Gastroesophageal sphincter (tissue), 4 donors: ENCODE measurements at regions not wholly inside any gene's neighbourhood (a gene's known extent, or its start where the extent isn't known, plus 50 kb on each side); places are given as distances from the start of the nearest gene placed in this dataset.

Experiments used
- ATAC-seq: fragments of 150-250 bp; one replicate; pipeline ENCODE4 v1.9.1; 2016; ENCODE audit warnings: mild to moderate bottlenecking, moderate library complexity
- H3K27ac ChIP-seq, 4 donors: fragments of 200-600 bp; sonication (generic) in 3 of 4; 1 replicate in 3 of 4; 2 replicates in 1 of 4; pipeline ENCODE4 v1.5.1; 2016 to 2019
- H3K27me3 ChIP-seq: fragments of 200-600 bp; sonication (generic); one replicate; pipeline ENCODE4 v1.5.1; 2019
- H3K36me3 ChIP-seq, 2 donors: fragments of 200-600 bp; sonication (generic); one replicate each; pipeline ENCODE4 v1.5.1; 2019; ENCODE audit warnings: control low read depth in 1 of 2
- H3K4me1 ChIP-seq, 3 donors: fragments of 200-600 bp; sonication (generic); 1 replicate in 2 of 3; 2 replicates in 1 of 3; pipeline ENCODE4 v1.5.1; 2016 to 2019; ENCODE audit warnings: control low read depth in 2 of 3
- H3K4me3 ChIP-seq, 2 donors: fragments of 200-600 bp; sonication (generic); one replicate each; pipeline ENCODE4 v1.5.1; 2019; ENCODE audit warnings: mild to moderate bottlenecking in 1 of 2, moderate library complexity in 1 of 2
- H3K9me3 ChIP-seq, 3 donors: fragments of 200-600 bp; sonication (generic); one replicate each; pipeline ENCODE4 v1.5.1; 2017 to 2019; ENCODE audit warnings: control low read depth in 2 of 3
- EP300 ChIP-seq: sonication (generic); formaldehyde crosslinking; IDR thresholded peaks from one replicate; pipeline ENCODE4 v1.6.1; 2017; ENCODE audit warnings: antibody characterized with exemption, mild to moderate bottlenecking
- POLR2A ChIP-seq, 2 donors: fragments of 450-650 bp; IDR thresholded peaks; one replicate each; pipeline ENCODE4 v1.6.1; 2017; ENCODE audit warnings: antibody characterized with exemption in 2 of 2, mild to moderate bottlenecking in 2 of 2, moderate library complexity in 1 of 2
- POLR2AphosphoS5 ChIP-seq: sonication (generic); formaldehyde crosslinking; IDR thresholded peaks from one replicate; pipeline ENCODE4 v1.6.1; 2017; ENCODE audit warnings: antibody characterized with exemption
- WGBS, 2 donors: methylation state at CpG; one replicate each; pipeline ENCODE4 v1.1.5; 2018; ENCODE audit warnings: low coverage in 1 of 2; 5-methylcytosine and 5-hydroxymethylcytosine counted together
- TF ChIP-seq, protein P1 (sequence below), 4 experiments: fragments of 200-600 bp in 2 of 4; fragments of 450-650 bp in 2 of 4; sonication (generic) in 1 of 4; IDR thresholded peaks; one replicate each; pipeline ENCODE4 v1.5.1; 2017 to 2019; ENCODE audit warnings: antibody characterized with exemption in 4 of 4, mild to moderate bottlenecking in 2 of 4, moderate library complexity in 2 of 4

DNA sequence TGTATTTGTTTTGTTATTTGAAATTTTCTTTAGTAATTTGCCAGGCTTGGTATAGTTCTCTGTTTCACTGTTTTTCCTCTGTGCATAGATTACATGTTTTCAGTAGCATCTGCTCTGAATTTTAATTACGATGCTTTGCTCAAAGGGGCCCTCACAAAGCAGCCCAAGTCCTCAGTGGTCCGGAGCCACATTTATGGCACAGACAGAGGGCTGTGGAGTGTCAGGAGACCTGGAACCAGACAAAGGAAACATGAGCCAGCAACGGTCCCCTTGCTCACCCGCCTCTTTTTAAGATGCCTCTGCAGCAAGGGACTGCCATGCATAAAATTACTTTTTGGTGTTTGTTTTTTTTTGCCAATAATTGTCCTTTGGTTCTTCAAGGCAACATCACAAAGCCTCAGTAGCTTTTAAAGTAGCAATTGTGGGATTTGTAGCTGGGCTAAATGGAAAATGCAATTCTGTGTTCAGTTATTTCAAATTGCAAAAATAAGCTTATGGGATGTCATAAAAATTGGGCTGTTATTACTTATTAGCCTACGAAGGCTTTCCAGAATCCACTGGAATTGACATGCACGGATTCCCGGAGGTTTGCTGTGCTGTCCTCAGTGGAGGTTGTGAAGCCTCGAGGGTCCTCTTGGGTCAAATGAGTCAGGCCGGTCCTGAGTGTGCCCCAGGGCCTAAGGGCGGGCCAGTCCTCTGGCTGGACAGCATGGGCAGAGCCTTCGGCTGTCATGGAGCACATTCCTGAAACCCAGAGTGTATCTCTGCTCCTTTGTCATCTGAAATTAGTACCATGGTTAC lies 422.8 kb downstream of the GLRX3 start:
- TF ChIP-seq, protein P1, sequence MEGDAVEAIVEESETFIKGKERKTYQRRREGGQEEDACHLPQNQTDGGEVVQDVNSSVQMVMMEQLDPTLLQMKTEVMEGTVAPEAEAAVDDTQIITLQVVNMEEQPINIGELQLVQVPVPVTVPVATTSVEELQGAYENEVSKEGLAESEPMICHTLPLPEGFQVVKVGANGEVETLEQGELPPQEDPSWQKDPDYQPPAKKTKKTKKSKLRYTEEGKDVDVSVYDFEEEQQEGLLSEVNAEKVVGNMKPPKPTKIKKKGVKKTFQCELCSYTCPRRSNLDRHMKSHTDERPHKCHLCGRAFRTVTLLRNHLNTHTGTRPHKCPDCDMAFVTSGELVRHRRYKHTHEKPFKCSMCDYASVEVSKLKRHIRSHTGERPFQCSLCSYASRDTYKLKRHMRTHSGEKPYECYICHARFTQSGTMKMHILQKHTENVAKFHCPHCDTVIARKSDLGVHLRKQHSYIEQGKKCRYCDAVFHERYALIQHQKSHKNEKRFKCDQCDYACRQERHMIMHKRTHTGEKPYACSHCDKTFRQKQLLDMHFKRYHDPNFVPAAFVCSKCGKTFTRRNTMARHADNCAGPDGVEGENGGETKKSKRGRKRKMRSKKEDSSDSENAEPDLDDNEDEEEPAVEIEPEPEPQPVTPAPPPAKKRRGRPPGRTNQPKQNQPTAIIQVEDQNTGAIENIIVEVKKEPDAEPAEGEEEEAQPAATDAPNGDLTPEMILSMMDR (IDR thresholded peaks at IDR 0.05): no peak
- TF ChIP-seq POLR2A (IDR thresholded peaks at IDR 0.05): no peak
- no peak for TF ChIP-seq EP300
- no peak for TF ChIP-seq POLR2AphosphoS5
- no peaks in the 10 kb centered on the region for H3K36me3 ChIP-seq
- no peak overlapping the region for H3K27ac ChIP-seq
- H3K27me3 ChIP-seq: peaks cover 18% of the 10 kb centered on the region
- H3K9me3 ChIP-seq: no peaks in the 10 kb centered on the region
- ATAC-seq: no peak
- WGBS, 2 donors: 67 to 73% methylated on average over 7 to 8 of the region's 11 CpGs
- no peak overlapping the region for H3K4me3 ChIP-seq
- no peaks in the 10 kb centered on the region for H3K4me1 ChIP-seq

DNA sequence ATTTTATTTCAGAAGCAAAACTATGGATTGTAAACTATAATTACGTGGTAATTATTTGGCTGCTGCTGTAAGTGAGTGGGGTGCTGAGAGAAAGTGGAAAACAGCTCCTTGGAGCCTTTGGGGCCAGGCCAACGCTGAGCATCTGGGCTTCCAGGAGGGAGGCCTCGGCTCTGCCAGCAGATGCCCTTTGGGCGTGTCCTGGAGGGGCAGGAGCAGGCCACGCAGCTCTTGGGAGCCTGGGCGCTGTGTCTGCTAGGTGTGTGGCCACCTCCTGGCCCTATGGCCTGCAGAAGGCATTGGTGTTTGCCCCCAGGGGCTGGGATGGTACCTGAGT lies 423.3 kb downstream of the GLRX3 start:
- no peaks in the 10 kb centered on the region for H3K36me3 ChIP-seq
- H3K27ac ChIP-seq: no peak overlapping the region
- peaks cover 18% of the 10 kb centered on the region for H3K27me3 ChIP-seq
- H3K9me3 ChIP-seq: no peaks in the 10 kb centered on the region
- no peaks in the 10 kb centered on the region for H3K4me1 ChIP-seq
- no peak for ATAC-seq
- H3K4me3 ChIP-seq: no peak overlapping the region
- no peak for TF ChIP-seq POLR2A (IDR thresholded peaks at IDR 0.05)
- TF ChIP-seq, protein P1 (IDR thresholded peaks at IDR 0.05): no peak
- no peak for TF ChIP-seq EP300
- WGBS, 2 donors: 61 to 75% methylated on average over 2 to 3 of the region's 6 CpGs

DNA sequence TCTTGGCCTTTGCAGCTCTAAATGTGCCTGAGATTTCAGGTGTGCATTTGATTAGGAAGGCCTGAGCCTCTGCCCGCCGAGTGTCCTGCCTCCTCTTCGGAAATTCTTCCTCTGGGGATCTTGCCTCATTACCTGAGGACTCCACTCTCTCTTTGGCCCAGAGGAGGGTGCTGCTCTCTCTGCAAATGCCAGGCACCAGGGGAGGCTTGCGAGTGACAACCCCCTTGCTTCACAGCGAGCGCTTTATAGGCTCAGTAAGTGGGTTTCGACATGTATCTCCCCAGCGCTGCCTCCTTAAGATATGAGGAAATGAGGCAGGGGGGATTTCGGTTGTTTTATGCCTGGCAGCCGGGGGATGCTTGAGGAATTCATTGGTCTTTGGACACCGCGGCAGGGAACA lies 423.9 kb downstream of the GLRX3 start:
- H3K27ac ChIP-seq: no peak overlapping the region
- ATAC-seq: no peak

DNA sequence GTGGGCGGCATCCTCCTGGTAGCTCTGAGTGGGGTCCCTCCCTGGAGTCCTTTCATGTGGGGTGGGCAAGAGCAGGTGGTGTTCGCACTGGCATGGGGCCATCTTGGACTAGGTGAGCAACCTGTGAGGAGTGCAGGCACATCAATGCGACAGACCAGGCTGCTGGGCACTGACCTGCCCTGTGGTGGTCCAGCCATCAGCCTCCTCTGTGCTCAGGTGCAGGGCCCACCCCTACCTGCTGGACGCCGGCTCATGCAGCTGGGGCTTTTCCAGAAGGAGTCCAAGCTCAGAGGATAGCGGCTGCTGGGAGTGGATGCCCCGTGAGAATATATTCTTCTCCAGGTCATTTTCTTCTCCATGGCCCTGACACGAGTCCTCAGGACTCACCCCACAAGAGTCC lies 424.4 kb downstream of the GLRX3 start:
- H3K27me3 ChIP-seq: peaks cover 28% of the 10 kb centered on the region
- H3K4me3 ChIP-seq: no peak overlapping the region
- 75 to 90% methylated on average over 2 of the region's 8 CpGs for WGBS, 2 donors
- H3K27ac ChIP-seq: no peak overlapping the region
- ATAC-seq: no peak
- TF ChIP-seq POLR2AphosphoS5 (no peak), EP300 (no peak), POLR2A (IDR thresholded peaks at IDR 0.05) (no peak)
- TF ChIP-seq, protein P1 (IDR thresholded peaks at IDR 0.05): no peak
- H3K9me3 ChIP-seq: no peaks in the 10 kb centered on the region
- no peaks in the 10 kb centered on the region for H3K36me3 ChIP-seq
- H3K4me1 ChIP-seq: no peaks in the 10 kb centered on the region

More for the DNA sequence above, 423.9 kb downstream of the GLRX3 start:
- no peak overlapping the region for H3K4me3 ChIP-seq
- WGBS, 2 donors: 100% methylated on average over 2 of the region's 12 CpGs; no CpG with 5 or more reads in 1 of the 2 donors
- no peaks in the 10 kb centered on the region for H3K9me3 ChIP-seq
- H3K4me1 ChIP-seq: no peaks in the 10 kb centered on the region
- H3K36me3 ChIP-seq: no peaks in the 10 kb centered on the region
- peaks cover 23% of the 10 kb centered on the region for H3K27me3 ChIP-seq
- no peak for TF ChIP-seq POLR2AphosphoS5
- TF ChIP-seq EP300: no peak
- no peak for TF ChIP-seq POLR2A (IDR thresholded peaks at IDR 0.05)
- TF ChIP-seq, protein P1 (IDR thresholded peaks at IDR 0.05): no peak

DNA sequence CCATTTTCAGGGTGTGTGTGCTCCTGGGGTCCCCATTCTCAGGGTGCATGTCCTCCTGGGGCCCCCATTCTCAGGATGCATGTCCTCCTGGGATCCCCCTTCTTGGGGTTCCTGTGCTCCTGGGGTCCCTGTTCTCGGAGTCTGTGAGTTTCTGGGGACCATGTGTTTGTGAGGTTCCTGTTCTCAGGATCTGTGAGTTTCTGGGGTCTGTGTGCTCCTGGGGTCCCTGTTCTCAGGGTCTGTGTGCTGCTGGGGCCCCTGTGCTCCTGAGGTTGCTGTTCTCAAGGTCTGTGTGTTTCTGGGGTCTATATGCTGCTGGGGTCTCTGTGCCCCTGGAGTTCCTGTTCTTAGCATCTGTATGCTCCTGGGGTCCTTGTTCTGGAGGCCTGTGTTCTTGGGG lies 425.5 kb downstream of the GLRX3 start:
- Histone ChIP-seq H3K9me3 (no peaks in the 10 kb centered on the region), H3K27me3 (peaks cover 30% of the 10 kb centered on the region), H3K27ac (no peak overlapping the region), H3K4me1 (no peaks in the 10 kb centered on the region), H3K4me3 (no peak overlapping the region), H3K36me3 (no peaks in the 10 kb centered on the region)
- ATAC-seq: no peak
- TF ChIP-seq, protein P1 (IDR thresholded peaks at IDR 0.05): no peak
- TF ChIP-seq EP300 (no peak), POLR2A (IDR thresholded peaks at IDR 0.05) (no peak), POLR2AphosphoS5 (no peak)
- 80% methylated on average over 1 of the region's 1 CpG for WGBS, 2 donors
